ENCODE measurements at regions not wholly inside any gene's neighbourhood (a gene's known extent, or its start where the extent isn't known, plus 50 kb on each side); places are given as distances from the start of the nearest gene placed in this dataset.
"Not testable (repeated sequence)": the region's sequence is repeated elsewhere in the genome, so short reads cannot be mapped to it uniquely, and the experiment has no call there.

GRCh38 chrX:68953331-68953730 is 124.5 kb downstream of the EFNB1 start:
- Histone ChIP-seq H3K4me1 (ENCODE audit: control insufficient read depth, insufficient read depth, low read length) (no peaks in the 10 kb centered on the region), H3K9me3 (ENCODE audit: control insufficient read depth, insufficient read depth, low read depth, low read length) (no peaks in the 10 kb centered on the region), H3K4me3 (ENCODE audit: low read depth in 2 of 2, low read length in 2 of 2) (no peak overlapping the region), H3K36me3 (ENCODE audit: control insufficient read depth, insufficient read depth, low read length) (no peaks in the 10 kb centered on the region), H3K27ac (ENCODE audit: low read length) (no peak overlapping the region), H3K27me3 (ENCODE audit: control insufficient read depth, insufficient read depth, low read length) (no peaks in the 10 kb centered on the region)
- BruUV-seq (replicated peaks), result no TSS peak
- TF ChIP-seq TCF7L2 (IDR thresholded peaks at IDR 0.05; ENCODE audit: low read depth, low read length), result no peak
- no peak for TF ChIP-seq CTCF (IDR thresholded peaks at IDR 0.05)
- no peak for TF ChIP-seq REST (IDR thresholded peaks at IDR 0.05; ENCODE audit: insufficient read depth in 1 of 2, low read depth in 2 of 2, low read length in 1 of 2)
- TF ChIP-seq SIN3A (IDR thresholded peaks at IDR 0.05; ENCODE audit: borderline replicate concordance, insufficient read depth, low read depth, low read length), result no peak
- TF ChIP-seq POLR2AphosphoS5 (IDR thresholded peaks at IDR 0.05; ENCODE audit: low read depth, low read length), result no peak
- DNase-seq (ENCODE audit: low read depth, low spot score), result no peak
- in situ Hi-C loops (cut with HindIII; ENCODE audit: low pct_unique_long_range_greater_than_20kb, low sequenced_read_pairs) (no loop called here), intact Hi-C loops (cut with micrococcal nuclease; ENCODE audit: unreplicated experiment) (no loop called here)
- ATAC-seq, result no peak
- ChIA-PET CTCF (no interaction called here), POLR2A (no interaction called here)

- in situ Hi-C loops (cut with HindIII; ENCODE audit: low pct_unique_long_range_greater_than_20kb, low sequenced_read_pairs); H3K4me1 ChIP-seq (ENCODE audit: control insufficient read depth, insufficient read depth, low read length); ATAC-seq; H3K9me3 ChIP-seq (ENCODE audit: control insufficient read depth, insufficient read depth, low read depth, low read length); DNase-seq (ENCODE audit: low read depth, low spot score); intact Hi-C loops (cut with micrococcal nuclease; ENCODE audit: unreplicated experiment); H3K36me3 ChIP-seq (ENCODE audit: control insufficient read depth, insufficient read depth, low read length); H3K27me3 ChIP-seq (ENCODE audit: control insufficient read depth, insufficient read depth, low read length); H3K4me3 ChIP-seq (ENCODE audit: low read depth in 2 of 2, low read length in 2 of 2); H3K27ac ChIP-seq (ENCODE audit: low read length); CTCF ChIA-PET; POLR2A ChIA-PET; BruUV-seq (replicated peaks): not testable (repeated sequence)
These were observed 123.3 kb downstream of the EFNB1 start for GRCh38 chrX:68951942-68952619.

GRCh38 chrX:68950937-68951336 is 122.1 kb downstream of the EFNB1 start:
- DNase-seq (ENCODE audit: low read depth, low spot score) (no peak), ATAC-seq (no peak)
- no peaks in the 10 kb centered on the region for H3K4me1 ChIP-seq (ENCODE audit: control insufficient read depth, insufficient read depth, low read length)
- H3K4me3 ChIP-seq (ENCODE audit: low read depth in 2 of 2, low read length in 2 of 2), result no peak overlapping the region
- intact Hi-C loops (cut with micrococcal nuclease; ENCODE audit: unreplicated experiment), result no loop called here
- H3K27me3 ChIP-seq (ENCODE audit: control insufficient read depth, insufficient read depth, low read length), result no peaks in the 10 kb centered on the region
- H3K27ac ChIP-seq (ENCODE audit: low read length), result no peak overlapping the region
- CTCF ChIA-PET, result no interaction called here
- TF ChIP-seq CTCF (IDR thresholded peaks at IDR 0.05) (no peak), TCF7L2 (IDR thresholded peaks at IDR 0.05; ENCODE audit: low read depth, low read length) (no peak), SIN3A (IDR thresholded peaks at IDR 0.05; ENCODE audit: borderline replicate concordance, insufficient read depth, low read depth, low read length) (no peak), POLR2AphosphoS5 (IDR thresholded peaks at IDR 0.05; ENCODE audit: low read depth, low read length) (no peak), REST (IDR thresholded peaks at IDR 0.05; ENCODE audit: insufficient read depth in 1 of 2, low read depth in 2 of 2, low read length in 1 of 2) (no peak)
- H3K36me3 ChIP-seq (ENCODE audit: control insufficient read depth, insufficient read depth, low read length), result no peaks in the 10 kb centered on the region
- BruUV-seq (replicated peaks), result no TSS peak
- in situ Hi-C loops (cut with HindIII; ENCODE audit: low pct_unique_long_range_greater_than_20kb, low sequenced_read_pairs), result no loop called here
- no peaks in the 10 kb centered on the region for H3K9me3 ChIP-seq (ENCODE audit: control insufficient read depth, insufficient read depth, low read depth, low read length)
- POLR2A ChIA-PET, result no interaction called here
